ENCODE measurements at regions not wholly inside any gene's neighbourhood (a gene's known extent, or its start where the extent isn't known, plus 50 kb on each side); places are given as distances from the start of the nearest gene placed in this dataset.

GRCh38 chr6:21967056-21967974 lies 329.5 kb downstream of the PRL start:
- Histone ChIP-seq H3K27ac (ENCODE audit: low read depth in 1 of 2, low read length in 2 of 2) (no peak overlapping the region), H3K27me3 (ENCODE audit: control insufficient read depth in 1 of 2, insufficient read depth in 2 of 2, low read length in 1 of 2) (no peaks in the 10 kb centered on the region), H3K36me3 (ENCODE audit: control insufficient read depth in 1 of 2, insufficient read depth in 2 of 2, low read length in 1 of 2) (no peaks in the 10 kb centered on the region), H3K4me1 (ENCODE audit: control insufficient read depth in 1 of 2, insufficient read depth in 2 of 2, low read length in 2 of 2) (peaks cover 0 to 3% of the 10 kb centered on the region in 2 donors), H3K4me3 (ENCODE audit: low read length in 2 of 2) (no peak overlapping the region), H3K9me3 (ENCODE audit: control insufficient read depth, low read length) (no peaks in the 10 kb centered on the region)
- intact Hi-C loops (cut with DNase I): no loop called here
- DNase-seq: no peak
- WGBS, 2 donors: 43 to 64% methylated on average over 9 of the region's 9 CpGs
- ATAC-seq (ENCODE audit: low FRiP score): peak; percentile 57

GRCh38 chr6:21968411-21968810 lies 328.4 kb downstream of the PRL start:
- H3K27ac ChIP-seq (ENCODE audit: low read depth in 1 of 2, low read length in 2 of 2): no peak overlapping the region

GRCh38 chr6:21969192-21969591 lies 327.6 kb downstream of the PRL start:
- Histone ChIP-seq H3K27ac (ENCODE audit: low read depth in 1 of 2, low read length in 2 of 2) (no peak overlapping the region), H3K4me1 (ENCODE audit: control insufficient read depth in 1 of 2, insufficient read depth in 2 of 2, low read length in 2 of 2) (peaks cover 0 to 2% of the 10 kb centered on the region in 2 donors), H3K4me3 (ENCODE audit: low read length in 2 of 2) (no peak overlapping the region), H3K27me3 (ENCODE audit: control insufficient read depth in 1 of 2, insufficient read depth in 2 of 2, low read length in 1 of 2) (no peaks in the 10 kb centered on the region), H3K36me3 (ENCODE audit: control insufficient read depth in 1 of 2, insufficient read depth in 2 of 2, low read length in 1 of 2) (no peaks in the 10 kb centered on the region), H3K9me3 (ENCODE audit: control insufficient read depth, low read length) (no peaks in the 10 kb centered on the region)
- ATAC-seq (ENCODE audit: low FRiP score) (no peak), DNase-seq (no peak)
- WGBS, 2 donors: 74 to 87% methylated on average over 4 of the region's 4 CpGs
- intact Hi-C loops (cut with DNase I): no loop called here

More at GRCh38 chr6:21968411-21968810, 328.4 kb downstream of the PRL start:
- H3K4me3 ChIP-seq (ENCODE audit: low read length in 2 of 2): no peak overlapping the region
- H3K36me3 ChIP-seq (ENCODE audit: control insufficient read depth in 1 of 2, insufficient read depth in 2 of 2, low read length in 1 of 2): no peaks in the 10 kb centered on the region
- no peaks in the 10 kb centered on the region for H3K27me3 ChIP-seq (ENCODE audit: control insufficient read depth in 1 of 2, insufficient read depth in 2 of 2, low read length in 1 of 2)
- WGBS, 2 donors: 66 to 82% methylated on average over 2 of the region's 2 CpGs
- intact Hi-C loops (cut with DNase I): no loop called here
- H3K4me1 ChIP-seq (ENCODE audit: control insufficient read depth in 1 of 2, insufficient read depth in 2 of 2, low read length in 2 of 2): peaks cover 0 to 3% of the 10 kb centered on the region in 2 donors
- DNase-seq (no peak), ATAC-seq (ENCODE audit: low FRiP score) (no peak)
- no peaks in the 10 kb centered on the region for H3K9me3 ChIP-seq (ENCODE audit: control insufficient read depth, low read length)

- H3K27ac ChIP-seq (ENCODE audit: low read depth in 1 of 2, low read length in 2 of 2): no peak overlapping the region
- intact Hi-C loops (cut with DNase I): no loop called here
- no peak for DNase-seq
- no peaks in the 10 kb centered on the region for H3K4me1 ChIP-seq (ENCODE audit: control insufficient read depth in 1 of 2, insufficient read depth in 2 of 2, low read length in 2 of 2)
- H3K4me3 ChIP-seq (ENCODE audit: low read length in 2 of 2): no peak overlapping the region
- 72% methylated on average over 9 of the region's 9 CpGs for WGBS, 2 donors
- no peaks in the 10 kb centered on the region for H3K36me3 ChIP-seq (ENCODE audit: control insufficient read depth in 1 of 2, insufficient read depth in 2 of 2, low read length in 1 of 2)
- no peak for ATAC-seq (ENCODE audit: low FRiP score)
- no peaks in the 10 kb centered on the region for H3K27me3 ChIP-seq (ENCODE audit: control insufficient read depth in 1 of 2, insufficient read depth in 2 of 2, low read length in 1 of 2)
- H3K9me3 ChIP-seq (ENCODE audit: control insufficient read depth, low read length): no peaks in the 10 kb centered on the region
Observed at GRCh38 chr6:21970569-21971300, 326.1 kb downstream of the PRL start.

GRCh38 chr6:21971541-21971940 lies 325.3 kb downstream of the PRL start:
- no peak overlapping the region for H3K4me3 ChIP-seq (ENCODE audit: low read length in 2 of 2)
- intact Hi-C loops (cut with DNase I): no loop called here
- no peaks in the 10 kb centered on the region for H3K4me1 ChIP-seq (ENCODE audit: control insufficient read depth in 1 of 2, insufficient read depth in 2 of 2, low read length in 2 of 2)
- no peak overlapping the region for H3K27ac ChIP-seq (ENCODE audit: low read depth in 1 of 2, low read length in 2 of 2)
- DNase-seq: no peak
- H3K27me3 ChIP-seq (ENCODE audit: control insufficient read depth in 1 of 2, insufficient read depth in 2 of 2, low read length in 1 of 2): no peaks in the 10 kb centered on the region
- H3K9me3 ChIP-seq (ENCODE audit: control insufficient read depth, low read length): no peaks in the 10 kb centered on the region
- 99 to 100% methylated on average over 1 of the region's 1 CpG for WGBS, 2 donors
- H3K36me3 ChIP-seq (ENCODE audit: control insufficient read depth in 1 of 2, insufficient read depth in 2 of 2, low read length in 1 of 2): no peaks in the 10 kb centered on the region
- ATAC-seq (ENCODE audit: low FRiP score): no peak

GRCh38 chr6:21972516-21972915 lies 324.3 kb downstream of the PRL start:
- DNase-seq (no peak), ATAC-seq (ENCODE audit: low FRiP score) (no peak)
- H3K9me3 ChIP-seq (ENCODE audit: control insufficient read depth, low read length): no peaks in the 10 kb centered on the region
- no peak overlapping the region for H3K4me3 ChIP-seq (ENCODE audit: low read length in 2 of 2)
- WGBS, 2 donors: 92 to 99% methylated on average over 5 of the region's 5 CpGs
- H3K27me3 ChIP-seq (ENCODE audit: control insufficient read depth in 1 of 2, insufficient read depth in 2 of 2, low read length in 1 of 2): no peaks in the 10 kb centered on the region
- H3K4me1 ChIP-seq (ENCODE audit: control insufficient read depth in 1 of 2, insufficient read depth in 2 of 2, low read length in 2 of 2): no peaks in the 10 kb centered on the region
- intact Hi-C loops (cut with DNase I): no loop called here
- no peak overlapping the region for H3K27ac ChIP-seq (ENCODE audit: low read depth in 1 of 2, low read length in 2 of 2)
- no peaks in the 10 kb centered on the region for H3K36me3 ChIP-seq (ENCODE audit: control insufficient read depth in 1 of 2, insufficient read depth in 2 of 2, low read length in 1 of 2)

GRCh38 chr6:21977346-21977745 lies 319.5 kb downstream of the PRL start:
- intact Hi-C loops (cut with DNase I): no loop called here
- no peak overlapping the region for H3K4me3 ChIP-seq (ENCODE audit: low read length in 2 of 2)
- no peak overlapping the region for H3K27ac ChIP-seq (ENCODE audit: low read depth in 1 of 2, low read length in 2 of 2)
- WGBS, 2 donors: 92 to 93% methylated on average over 1 of the region's 1 CpG
- H3K4me1 ChIP-seq (ENCODE audit: control insufficient read depth in 1 of 2, insufficient read depth in 2 of 2, low read length in 2 of 2): no peaks in the 10 kb centered on the region
- no peaks in the 10 kb centered on the region for H3K36me3 ChIP-seq (ENCODE audit: control insufficient read depth in 1 of 2, insufficient read depth in 2 of 2, low read length in 1 of 2)
- DNase-seq (no peak), ATAC-seq (ENCODE audit: low FRiP score) (no peak)
- no peaks in the 10 kb centered on the region for H3K9me3 ChIP-seq (ENCODE audit: control insufficient read depth, low read length)
- no peaks in the 10 kb centered on the region for H3K27me3 ChIP-seq (ENCODE audit: control insufficient read depth in 1 of 2, insufficient read depth in 2 of 2, low read length in 1 of 2)

GRCh38 chr6:21981235-21981833 lies 315.5 kb downstream of the PRL start:
- H3K27me3 ChIP-seq (ENCODE audit: control insufficient read depth in 1 of 2, insufficient read depth in 2 of 2, low read length in 1 of 2): no peaks in the 10 kb centered on the region

More at GRCh38 chr6:21981235-21981833, 315.5 kb downstream of the PRL start:
- Histone ChIP-seq H3K27ac (ENCODE audit: low read depth in 1 of 2, low read length in 2 of 2) (no peak overlapping the region), H3K4me1 (ENCODE audit: control insufficient read depth in 1 of 2, insufficient read depth in 2 of 2, low read length in 2 of 2) (no peaks in the 10 kb centered on the region), H3K4me3 (ENCODE audit: low read length in 2 of 2) (no peak overlapping the region), H3K9me3 (ENCODE audit: control insufficient read depth, low read length) (no peaks in the 10 kb centered on the region), H3K36me3 (ENCODE audit: control insufficient read depth in 1 of 2, insufficient read depth in 2 of 2, low read length in 1 of 2) (no peaks in the 10 kb centered on the region)
- no peak for ATAC-seq (ENCODE audit: low FRiP score)
- intact Hi-C loops (cut with DNase I): no loop called here
- WGBS, 2 donors: 48 to 100% methylated on average over 1 of the region's 1 CpG
- DNase-seq: no peak

Data from aorta (tissue), 5 donors.